Common myeloid progenitor, CD34-positive (primary cell): ENCODE measurements at regions not wholly inside any gene's neighbourhood (a gene's known extent, or its start where the extent isn't known, plus 50 kb on each side); places are given as distances from the start of the nearest gene placed in this dataset.

ENCODE experiments used
- CTCF ChIA-PET: fragments of 350-600 bp; sonication (Branson Sonifier 250); formaldehyde crosslinking; loops from one replicate; lab custom pipeline; 2021; ENCODE audit warnings: antibody characterized with exemption; lab: Charles Lee
- POLR2A ChIA-PET: fragments of 350-600 bp; sonication (Branson Sonifier 250); formaldehyde crosslinking; loops from one replicate; lab custom pipeline; 2021; ENCODE audit warnings: antibody characterized with exemption; lab: Charles Lee
- DNase-seq, 3 donors: peaks; one replicate each; pipeline versions ENCODE4 v3.0.0 to v3.0.0-alpha.2; 2013
- H3K27ac ChIP-seq, 2 experiments: 1 replicate in 1 of 2; 2 replicates in 1 of 2; pipeline ENCODE4 v1.7.0; 2013; ENCODE audit warnings: inconsistent platforms in 2 of 2, low read length in 2 of 2, mild to moderate bottlenecking in 2 of 2, low read depth in 1 of 2, moderate library complexity in 1 of 2; ENCODE audit not compliant: severe bottlenecking in 2 of 2, insufficient read depth in 1 of 2, poor library complexity in 1 of 2
- H3K27me3 ChIP-seq, 5 experiments: replicated peaks in 2 of 5; 1 replicate in 3 of 5; 2 replicates in 2 of 5; pipeline versions ENCODE4 v1.6.1 to v1.7.0; 2013; ENCODE audit warnings: low read length in 4 of 5, mild to moderate bottlenecking in 2 of 5, moderate library complexity in 2 of 5, inconsistent platforms in 1 of 5; ENCODE audit not compliant: insufficient read depth in 5 of 5, control insufficient read depth in 4 of 5
- H3K36me3 ChIP-seq, 4 experiments: 1 replicate in 2 of 4; 2 replicates in 2 of 4; pipeline versions ENCODE4 v1.6.1 to v1.7.0; 2013; ENCODE audit warnings: low read length in 3 of 4, control low read depth in 1 of 4, mild to moderate bottlenecking in 1 of 4; ENCODE audit not compliant: control insufficient read depth in 4 of 4, insufficient read depth in 4 of 4
- H3K4me1 ChIP-seq, 4 experiments: 1 replicate in 3 of 4; 2 replicates in 1 of 4; pipeline versions ENCODE4 v1.6.1 to v1.7.1; 2013; ENCODE audit warnings: low read length in 3 of 4, mild to moderate bottlenecking in 3 of 4, control low read depth in 1 of 4, inconsistent platforms in 1 of 4, moderate library complexity in 1 of 4; ENCODE audit not compliant: control insufficient read depth in 4 of 4, insufficient read depth in 4 of 4; ENCODE audit errors: control extremely low read depth in 1 of 4
- H3K4me3 ChIP-seq, 7 experiments: 1 replicate in 4 of 7; 2 replicates in 3 of 7; pipeline versions ENCODE4 v1.5.1 to v1.7.0; 2013; ENCODE audit warnings: mild to moderate bottlenecking in 7 of 7, low read length in 6 of 7, moderate library complexity in 6 of 7, inconsistent platforms in 2 of 7, low read depth in 2 of 7, control low read depth in 1 of 7; ENCODE audit not compliant: insufficient read depth in 4 of 7, control insufficient read depth in 1 of 7; ENCODE audit errors: extremely low read depth in 1 of 7
- H3K9me3 ChIP-seq, 5 experiments: 1 replicate in 4 of 5; 2 replicates in 1 of 5; pipeline versions ENCODE4 v1.6.1 to v1.7.1; 2013; ENCODE audit warnings: low read length in 4 of 5, mild to moderate bottlenecking in 2 of 5, inconsistent platforms in 1 of 5, low read depth in 1 of 5, moderate library complexity in 1 of 5; ENCODE audit not compliant: control insufficient read depth in 4 of 5, insufficient read depth in 2 of 5; ENCODE audit errors: control extremely low read depth in 1 of 5
- WGBS: methylation state at CpG from one replicate; pipeline ENCODE4 v1.1.5; 2013; ENCODE audit not compliant: insufficient coverage; 5-methylcytosine and 5-hydroxymethylcytosine counted together

DNA sequence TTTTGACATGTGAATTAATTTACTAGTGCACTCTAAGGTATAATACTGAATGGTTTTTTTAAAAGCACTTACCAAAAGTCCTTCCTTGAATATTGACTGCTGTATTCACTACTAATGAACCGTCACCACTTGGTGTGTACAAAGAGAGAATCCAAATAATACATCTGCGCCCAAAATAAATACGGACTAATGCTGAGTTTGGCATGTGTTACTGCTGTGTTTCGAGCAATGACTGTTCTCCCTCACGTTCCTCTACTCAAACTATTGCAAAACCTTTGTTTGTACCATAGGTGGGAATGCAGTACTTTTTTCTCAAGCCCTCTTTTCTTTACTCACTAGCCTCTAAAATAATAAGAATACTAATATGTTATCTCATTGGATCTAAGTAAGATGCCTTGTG is 305.5 kb downstream of the QKI start:
- POLR2A ChIA-PET, result no interaction called here
- 100% methylated on average over 2 of the region's 5 CpGs for WGBS
- CTCF ChIA-PET, result no interaction called here

DNA sequence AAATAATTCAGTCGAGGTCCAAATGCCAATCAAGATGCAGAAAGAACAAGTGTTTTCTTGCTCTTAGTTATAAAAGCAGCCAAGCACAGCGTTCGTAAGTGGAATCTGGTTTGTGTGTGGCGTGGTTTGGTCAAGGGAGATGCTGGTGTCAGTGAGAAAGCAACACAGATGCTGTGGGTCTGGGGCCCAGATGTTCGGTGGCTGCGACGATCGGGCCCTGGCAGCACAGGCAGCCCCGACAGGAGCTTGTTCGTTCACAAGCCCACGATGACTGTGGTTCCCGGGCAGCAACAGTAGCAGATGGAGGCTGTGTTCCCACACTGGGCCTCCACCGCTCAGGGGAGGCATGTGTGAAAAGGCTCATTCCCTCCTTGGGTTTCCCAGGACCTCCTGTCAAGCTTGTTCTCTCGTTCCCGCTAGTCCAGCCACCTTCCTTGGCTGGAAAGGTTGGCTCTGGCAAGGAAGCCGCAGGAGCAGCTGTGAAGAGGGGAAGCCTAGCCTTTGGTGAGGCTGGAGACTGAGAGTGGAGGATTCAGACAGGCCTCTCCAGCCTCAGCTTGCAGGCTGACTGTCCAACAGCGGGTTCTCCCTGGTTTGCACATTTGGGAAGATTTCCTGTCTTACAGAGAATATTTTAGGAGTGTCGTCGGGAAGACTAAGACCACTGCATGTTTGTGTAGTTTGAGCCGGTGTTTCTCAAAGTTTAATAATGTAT is 304.7 kb downstream of the QKI start:
- Histone ChIP-seq H3K4me1 (peaks cover 0 to 7% (median 0%) of the 10 kb centered on the region in 4 experiments), H3K27me3 (peaks cover 0 to 3% (median 0%) of the 10 kb centered on the region in 5 experiments), H3K9me3 (no peaks in the 10 kb centered on the region), H3K27ac (no peak overlapping the region), H3K4me3 (no peak overlapping the region), H3K36me3 (no peaks in the 10 kb centered on the region)
- DNase-seq, result no peak
- ChIA-PET CTCF (no interaction called here), POLR2A (no interaction called here)
- WGBS, result 89% methylated on average over 16 of the region's 20 CpGs

More for the DNA sequence above, 305.5 kb downstream of the QKI start:
- no peaks in the 10 kb centered on the region for H3K9me3 ChIP-seq
- H3K27ac ChIP-seq, result no peak overlapping the region
- peaks cover 0 to 7% (median 0%) of the 10 kb centered on the region in 4 experiments for H3K4me1 ChIP-seq
- H3K4me3 ChIP-seq, result no peak overlapping the region
- H3K36me3 ChIP-seq, result no peaks in the 10 kb centered on the region
- peaks cover 0 to 3% (median 0%) of the 10 kb centered on the region in 5 experiments for H3K27me3 ChIP-seq
- DNase-seq, result no peak

DNA sequence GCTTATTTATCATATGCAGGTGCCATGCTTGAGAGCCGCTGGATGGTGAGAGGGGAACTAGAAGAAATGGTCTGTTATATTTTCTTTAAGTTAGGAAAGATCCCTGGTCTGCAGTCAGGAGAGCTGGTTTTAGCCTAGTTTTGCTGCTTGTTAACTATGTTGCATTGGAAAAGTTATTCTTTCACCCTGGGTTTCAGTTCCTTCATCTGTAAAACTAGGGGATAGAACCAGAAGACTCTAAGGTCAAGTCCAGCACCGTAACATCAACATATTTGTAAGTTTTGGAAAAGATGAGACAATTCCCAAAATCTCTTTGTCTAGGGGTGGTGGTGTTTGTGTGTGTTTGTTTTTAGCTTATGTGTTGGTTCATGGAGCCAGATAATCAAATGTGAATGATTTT is 304.0 kb downstream of the QKI start:
- POLR2A ChIA-PET, result no interaction called here
- Histone ChIP-seq H3K27me3 (peaks cover 0 to 3% (median 0%) of the 10 kb centered on the region in 5 experiments), H3K27ac (no peak overlapping the region), H3K36me3 (no peaks in the 10 kb centered on the region), H3K4me1 (peaks cover 0 to 12% (median 1%) of the 10 kb centered on the region in 4 experiments), H3K9me3 (no peaks in the 10 kb centered on the region), H3K4me3 (no peak overlapping the region)
- DNase-seq, result no peak
- no CpG with 5 or more reads among the region's 2 CpGs for WGBS
- CTCF ChIA-PET, result no interaction called here

DNA sequence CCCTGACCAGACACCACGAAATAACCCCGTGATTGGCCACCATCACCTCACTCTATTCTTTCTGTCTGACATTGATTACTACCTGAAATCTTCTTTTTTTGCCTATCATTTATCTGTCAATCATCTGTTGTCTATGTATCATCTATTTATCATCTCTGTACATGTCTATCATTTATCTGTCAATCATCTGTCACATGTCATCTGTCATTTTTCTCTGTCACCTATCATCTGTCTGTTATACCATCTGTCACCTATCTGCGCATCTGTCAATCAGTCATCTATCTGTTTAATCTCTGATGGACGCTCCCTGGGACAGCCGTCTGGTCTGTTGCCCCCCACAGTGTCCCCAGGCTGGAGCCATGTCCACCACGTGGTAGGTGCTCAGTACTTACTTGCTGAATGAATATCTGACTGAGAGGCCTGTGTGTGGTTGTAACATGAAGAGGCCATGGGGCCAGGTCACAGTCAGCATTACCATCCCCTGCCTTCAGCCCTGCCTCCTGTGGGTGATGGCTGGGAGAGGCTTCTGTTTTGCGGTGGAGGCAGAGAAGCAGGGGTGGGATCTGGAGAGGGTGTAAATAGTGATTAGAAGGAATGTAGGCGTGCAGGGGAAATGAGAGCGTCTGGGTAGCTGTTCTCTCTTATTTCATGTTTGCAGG is 302.7 kb downstream of the QKI start:
- ChIA-PET POLR2A (no interaction called here), CTCF (no interaction called here)
- 97% methylated on average over 7 of the region's 9 CpGs for WGBS

DNA sequence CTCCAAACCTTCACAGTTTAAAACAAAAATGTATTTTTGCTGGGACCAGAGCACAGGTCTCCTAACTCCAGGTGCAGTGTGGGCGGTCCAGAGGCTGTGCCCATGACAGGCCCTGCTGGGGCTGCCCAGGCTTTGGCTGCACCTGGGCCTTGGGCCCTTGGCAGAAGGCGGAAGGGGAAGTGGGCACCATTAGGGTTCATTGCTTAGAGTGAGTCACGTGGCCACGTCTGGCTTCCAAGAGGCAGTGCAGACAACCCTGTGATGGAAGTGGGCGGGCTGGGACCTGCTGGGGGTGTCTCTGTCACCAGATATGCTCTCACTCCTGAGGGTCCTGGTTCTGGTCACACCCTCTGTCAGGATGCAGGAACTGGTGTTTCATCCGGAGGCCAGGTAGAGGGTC is 302.2 kb downstream of the QKI start:
- H3K36me3 ChIP-seq, result no peaks in the 10 kb centered on the region
- no peak overlapping the region for H3K27ac ChIP-seq
- ChIA-PET CTCF (no interaction called here), POLR2A (no interaction called here)
- H3K27me3 ChIP-seq, result peaks cover 0 to 3% (median 0%) of the 10 kb centered on the region in 5 experiments
- H3K9me3 ChIP-seq, result no peaks in the 10 kb centered on the region
- WGBS, result 62% methylated on average over 5 of the region's 6 CpGs
- peaks cover 9 to 30% (median 16%) of the 10 kb centered on the region in 4 experiments for H3K4me1 ChIP-seq
- H3K4me3 ChIP-seq, result peak overlapping the region in 1 of 7 experiments; percentile 6
- DNase-seq, result peak in 2 of 3 donors; percentile 56 to 65

More for the DNA sequence above, 302.7 kb downstream of the QKI start:
- peaks cover 6 to 24% (median 11%) of the 10 kb centered on the region in 4 experiments for H3K4me1 ChIP-seq
- H3K27me3 ChIP-seq, result peaks cover 0 to 3% (median 0%) of the 10 kb centered on the region in 5 experiments
- H3K9me3 ChIP-seq, result no peaks in the 10 kb centered on the region
- no peak overlapping the region for H3K4me3 ChIP-seq
- no peaks in the 10 kb centered on the region for H3K36me3 ChIP-seq
- no peak overlapping the region for H3K27ac ChIP-seq
- no peak for DNase-seq

DNA sequence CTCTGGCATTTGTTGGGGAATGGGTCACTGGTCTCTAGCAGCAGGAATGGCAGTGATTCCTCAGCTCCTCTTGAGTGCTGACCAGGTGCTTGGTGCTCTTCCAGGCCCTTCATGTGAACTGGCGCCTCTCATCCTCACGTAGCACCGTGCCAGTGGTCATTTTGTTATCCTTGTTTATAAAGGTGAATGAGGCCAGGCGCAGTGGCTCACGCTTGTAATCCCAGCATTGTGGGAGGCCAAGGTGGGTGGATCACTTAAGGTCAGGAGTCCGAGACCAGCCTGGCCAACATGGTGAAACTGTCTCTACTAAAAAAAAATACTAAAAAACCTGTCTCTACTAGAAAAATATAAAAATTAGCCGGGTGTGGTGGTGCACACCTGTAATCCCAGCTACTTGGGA is 301.3 kb downstream of the QKI start:
- no peak overlapping the region for H3K4me3 ChIP-seq
- H3K36me3 ChIP-seq, result no peaks in the 10 kb centered on the region
- ChIA-PET POLR2A (no interaction called here), CTCF (no interaction called here)
- peaks cover 0 to 3% (median 0%) of the 10 kb centered on the region in 5 experiments for H3K27me3 ChIP-seq
- no peak overlapping the region for H3K27ac ChIP-seq
- H3K9me3 ChIP-seq, result no peaks in the 10 kb centered on the region
- no peak for DNase-seq
- H3K4me1 ChIP-seq, result peaks cover 16 to 38% (median 24%) of the 10 kb centered on the region in 4 experiments
- WGBS, result 98% methylated on average over 6 of the region's 7 CpGs

DNA sequence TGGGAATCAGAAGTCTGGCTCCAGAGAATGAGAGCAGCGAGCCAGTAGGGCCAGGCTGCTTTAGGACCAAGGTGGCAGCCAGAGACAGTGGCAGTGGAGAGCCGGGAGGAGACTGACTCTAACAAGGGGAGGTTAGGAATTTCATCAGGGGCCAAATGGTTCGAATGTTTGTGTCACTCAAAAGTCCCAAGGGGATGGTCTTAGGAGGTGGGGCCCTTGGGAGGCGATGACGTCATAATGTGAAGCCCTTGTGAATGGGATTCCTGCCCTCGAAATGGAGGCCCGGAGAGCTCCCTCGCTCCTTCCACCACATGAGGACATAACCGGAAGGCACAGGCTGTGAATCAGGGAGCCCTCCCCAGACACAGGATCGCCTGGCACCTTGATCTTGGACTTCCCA is 299.7 kb downstream of the QKI start:
- H3K4me1 ChIP-seq, result peaks cover 18 to 55% (median 40%) of the 10 kb centered on the region in 4 experiments
- WGBS, result 95% methylated on average over 10 of the region's 10 CpGs
- no peaks in the 10 kb centered on the region for H3K36me3 ChIP-seq
- H3K4me3 ChIP-seq, result no peak overlapping the region
- CTCF ChIA-PET, result no interaction called here
- no peak overlapping the region for H3K27ac ChIP-seq
- no peaks in the 10 kb centered on the region for H3K9me3 ChIP-seq
- H3K27me3 ChIP-seq, result no peaks in the 10 kb centered on the region
- DNase-seq, result no peak
- POLR2A ChIA-PET, result no interaction called here
